IMR-90 (cell line): ENCODE measurements at regions not wholly inside any gene's neighbourhood (a gene's known extent, or its start where the extent isn't known, plus 50 kb on each side); places are given as distances from the start of the nearest gene placed in this dataset.

Experiments
- ATAC-seq: fragments of 200-7000 bp; cut with Tn5 transposase; 2 replicates; pipeline ENCODE4 v1.9.1; 2020; ENCODE audit warnings: low read depth, mild to moderate bottlenecking, moderate library complexity
- BruUV-seq: library from RNA; stranded (reverse); fragments of 400-500 nt; replicated peaks from 2 replicates; lab custom pipeline; 2021; lab: Mats Ljungman, UMichigan
- CTCF ChIA-PET: fragments of 300-600 bp; formaldehyde crosslinking; extraction: SDS; loops from one replicate; lab custom pipeline; 2021; ENCODE audit warnings: antibody characterized with exemption; lab: Yijun Ruan, JAX
- POLR2A ChIA-PET: fragments of 300-600 bp; sonication (Branson Sonifier 250); formaldehyde crosslinking; loops from one replicate; lab custom pipeline; 2022; ENCODE audit warnings: antibody characterized with exemption; ENCODE audit not compliant: unreplicated experiment; lab: Charles Lee
- DNase-seq: peaks from one replicate; pipeline ENCODE4 v3.0.0; 2013
- H2AFZ ChIP-seq: replicated peaks from 2 replicates; pipeline ENCODE3; 2013; ENCODE audit warnings: low read length, mild to moderate bottlenecking; ENCODE audit not compliant: poor library complexity
- H2AK5ac ChIP-seq: 2 replicates; pipeline ENCODE4 v1.6.1; 2013; ENCODE audit warnings: low read depth, low read length, inconsistent platforms
- H2AK9ac ChIP-seq: replicated peaks from 2 replicates; pipeline ENCODE3; 2013; ENCODE audit warnings: mild to moderate bottlenecking, low read depth, low read length, moderate library complexity; ENCODE audit not compliant: poor library complexity
- H2BK120ac ChIP-seq: 2 replicates; pipeline ENCODE4 v1.6.1; 2013; ENCODE audit warnings: low read depth, low read length, inconsistent platforms
- H2BK15ac ChIP-seq: 3 replicates; pipeline ENCODE4 v1.6.1; 2013; ENCODE audit warnings: low read depth, low read length, inconsistent platforms
- H2BK20ac ChIP-seq: 2 replicates; pipeline ENCODE4 v1.6.1; 2013; ENCODE audit warnings: low read depth, mild to moderate bottlenecking, inconsistent platforms, low read length, moderate library complexity
- H2BK5ac ChIP-seq: 2 replicates; pipeline ENCODE4 v1.6.1; 2013; ENCODE audit warnings: mild to moderate bottlenecking, low read depth, low read length, inconsistent platforms; ENCODE audit not compliant: poor library complexity, severe bottlenecking
- H3K14ac ChIP-seq: replicated peaks from 2 replicates; pipeline ENCODE4 v1.6.1; 2013; ENCODE audit warnings: low read depth, low read length, inconsistent platforms
- H3K18ac ChIP-seq: 2 replicates; pipeline ENCODE4 v1.6.1; 2013; ENCODE audit warnings: low read depth, low read length, control low read depth
- H3K23ac ChIP-seq: 2 replicates; pipeline ENCODE4 v1.6.1; 2013; ENCODE audit warnings: low read depth, low read length, inconsistent platforms
- H3K27ac ChIP-seq: 2 replicates; pipeline ENCODE4 v1.5.1; 2013; ENCODE audit warnings: mild to moderate bottlenecking, control low read depth, low read length; ENCODE audit not compliant: insufficient read depth
- H3K27me3 ChIP-seq: 2 replicates; pipeline ENCODE4 v1.6.1; 2013; ENCODE audit warnings: low read length; ENCODE audit not compliant: control insufficient read depth, insufficient read depth
- H3K36me3 ChIP-seq: 2 replicates; pipeline ENCODE4 v1.6.1; 2013; ENCODE audit warnings: low read length, mixed read lengths; ENCODE audit not compliant: control insufficient read depth, insufficient read depth
- H3K4ac ChIP-seq: 2 replicates; pipeline ENCODE4 v1.6.1; 2013; ENCODE audit warnings: low read depth, low read length, inconsistent platforms
- H3K4me1 ChIP-seq: 2 replicates; pipeline ENCODE4 v1.6.1; 2013; ENCODE audit warnings: low read length, mixed read lengths; ENCODE audit not compliant: control insufficient read depth, insufficient read depth
- H3K4me2 ChIP-seq: 2 replicates; pipeline ENCODE4 v1.6.1; 2013; ENCODE audit warnings: low read depth, mild to moderate bottlenecking, control low read depth, low read length, moderate library complexity
- H3K4me3 ChIP-seq: 2 replicates; pipeline ENCODE4 v1.5.1; 2013; ENCODE audit warnings: low read depth, mild to moderate bottlenecking, control low read depth, low read length, moderate library complexity; ENCODE audit not compliant: insufficient read depth
- H3K56ac ChIP-seq: 2 replicates; pipeline ENCODE4 v1.6.1; 2013; ENCODE audit warnings: low read length, inconsistent platforms; ENCODE audit not compliant: insufficient read depth; ENCODE audit errors: extremely low read depth
- H3K79me1 ChIP-seq, 2 experiments: 2 replicates each; pipeline ENCODE4 v1.6.1; 2013; ENCODE audit warnings: low read length in 2 of 2, inconsistent platforms in 1 of 2, low read depth in 1 of 2
- H3K9ac ChIP-seq: 2 replicates; pipeline ENCODE4 v1.6.1; 2013; ENCODE audit warnings: low read depth, low read length, control low read depth
- H3K9me1 ChIP-seq: 2 replicates; pipeline ENCODE4 v1.6.1; 2013; ENCODE audit warnings: low read length, inconsistent platforms; ENCODE audit not compliant: insufficient read depth
- H3K9me3 ChIP-seq: 2 replicates; pipeline ENCODE4 v1.6.1; 2013; ENCODE audit warnings: low read length; ENCODE audit not compliant: control insufficient read depth, insufficient read depth
- H4K20me1 ChIP-seq: 2 replicates; pipeline ENCODE4 v1.6.1; 2013; ENCODE audit warnings: low read length, inconsistent platforms; ENCODE audit not compliant: insufficient read depth
- H4K5ac ChIP-seq: 2 replicates; pipeline ENCODE4 v1.6.1; 2013; ENCODE audit warnings: mild to moderate bottlenecking, low read depth, low read length, control low read depth
- H4K8ac ChIP-seq, 2 experiments: 2 replicates each; pipeline ENCODE4 v1.6.1; 2013; ENCODE audit warnings: low read depth in 2 of 2, low read length in 2 of 2, control low read depth in 1 of 2, inconsistent platforms in 1 of 2
- H4K91ac ChIP-seq: 2 replicates; pipeline ENCODE4 v1.6.1; 2013; ENCODE audit warnings: low read depth, low read length, inconsistent platforms; ENCODE audit not compliant: insufficient read depth
- CEBPB ChIP-seq: IDR thresholded peaks from 2 replicates; pipeline ENCODE4 v1.6.1; 2012; ENCODE audit warnings: low read depth, low read length, improper control_type of control experiment
- ELK1 ChIP-seq: fragments of 150-350 bp; IDR thresholded peaks from 2 replicates; pipeline ENCODE4 v1.6.1; 2016; ENCODE audit warnings: low read depth, mild to moderate bottlenecking, low read length, moderate library complexity, borderline replicate concordance
- FOS ChIP-seq: fragments of 150-350 bp; IDR thresholded peaks from 2 replicates; pipeline ENCODE4 v1.6.1; 2016; ENCODE audit warnings: low read depth, low read length
- MAFK ChIP-seq: IDR thresholded peaks from 2 replicates; pipeline ENCODE4 v1.6.1; 2012; ENCODE audit warnings: low read depth, low read length, improper control_type of control experiment
- MXI1 ChIP-seq: IDR thresholded peaks from 2 replicates; pipeline ENCODE4 v1.6.1; 2012; ENCODE audit warnings: low read depth, mild to moderate bottlenecking, low read length, moderate library complexity, borderline replicate concordance
- NFE2L2 ChIP-seq: fragments of 150-350 bp; IDR thresholded peaks from 2 replicates; pipeline ENCODE4 v1.6.1; 2016; ENCODE audit warnings: low read depth, mild to moderate bottlenecking, low read length
- POLR2A ChIP-seq: IDR thresholded peaks from 2 replicates; pipeline ENCODE4 v1.6.1; 2012; ENCODE audit warnings: mild to moderate bottlenecking, low read depth, low read length
- RAD21 ChIP-seq: IDR thresholded peaks from 2 replicates; pipeline ENCODE4 v1.6.1; 2012; ENCODE audit warnings: low read length, improper control_type of control experiment
- RFX5 ChIP-seq: IDR thresholded peaks from 2 replicates; pipeline ENCODE4 v1.8.0; 2012; ENCODE audit warnings: low read depth, mild to moderate bottlenecking, low read length, moderate library complexity
- WGBS, 2 experiments: methylation state at CpG; one replicate each; pipeline versions ENCODE4 v1.1.5 to v1.1.7; 2013; ENCODE audit warnings: missing lambda C conversion rate in 2 of 2; ENCODE audit not compliant: insufficient read length in 1 of 2; ENCODE audit errors: extremely low coverage in 2 of 2; 5-methylcytosine and 5-hydroxymethylcytosine counted together
- dilution Hi-C: fragments of 300-500 bp; cut with HindIII; formaldehyde crosslinking; loops from one replicate; pipeline ENCODE4 v1.14.3; 2018; ENCODE audit warnings: low sequenced_read_pairs; ENCODE audit not compliant: unreplicated experiment
- in situ Hi-C: fragments of 300-500 bp; cut with MboI; formaldehyde crosslinking; loops from 3 replicates; pipeline ENCODE4 v1.14.3; 2019; ENCODE audit warnings: low sequenced_read_pairs, inconsistent platforms, mixed read lengths
- intact Hi-C: fragments of 100-400 bp; cut with micrococcal nuclease; formaldehyde crosslinking; loops from 2 replicates; pipeline ENCODE4 v1.10.0; 2022

- no peak overlapping the region for H3K4ac ChIP-seq
- H2BK120ac ChIP-seq = no peak overlapping the region
- H3K79me1 ChIP-seq = no peaks in the 10 kb centered on the region
- no peak overlapping the region for H3K18ac ChIP-seq
- no peak overlapping the region for H2BK15ac ChIP-seq
- no peaks in the 10 kb centered on the region for H3K36me3 ChIP-seq
- H4K5ac ChIP-seq = no peak overlapping the region
- no peak overlapping the region for H3K4me2 ChIP-seq
- intact Hi-C loops (no loop called here), in situ Hi-C loops (no loop called here), dilution Hi-C loops (no loop called here)
- WGBS, 2 experiments = no CpG with 5 or more reads among the region's 2 CpGs
- H3K9ac ChIP-seq = no peak overlapping the region
- no peak for DNase-seq
- no peak overlapping the region for H2AFZ ChIP-seq
- H3K14ac ChIP-seq = no peak overlapping the region
- POLR2A ChIA-PET = no interaction called here
- no peak overlapping the region for H4K91ac ChIP-seq
- CTCF ChIA-PET = no interaction called here
- no peak overlapping the region for H3K56ac ChIP-seq
- no peak overlapping the region for H2AK5ac ChIP-seq
- no peak for TF ChIP-seq ELK1
- TF ChIP-seq MXI1 = no peak
- TF ChIP-seq POLR2A = no peak
- TF ChIP-seq RFX5 = no peak
- no peak for TF ChIP-seq MAFK
- TF ChIP-seq RAD21 = no peak
- no peak for TF ChIP-seq NFE2L2
- TF ChIP-seq CEBPB = no peak
- no peak for TF ChIP-seq FOS
- no peaks in the 10 kb centered on the region for H3K9me1 ChIP-seq
- no peak overlapping the region for H2BK20ac ChIP-seq
- H2BK5ac ChIP-seq = no peak overlapping the region
- H3K4me3 ChIP-seq = no peak overlapping the region
- ATAC-seq = no peak
- BruUV-seq = no TSS peak
- H3K9me3 ChIP-seq = no peaks in the 10 kb centered on the region
- no peak overlapping the region for H2AK9ac ChIP-seq
- H3K27ac ChIP-seq = no peak overlapping the region
- no peak overlapping the region for H4K8ac ChIP-seq
- peaks cover 7% of the 10 kb centered on the region; the same call in 1 of the 2 replicates for H3K4me1 ChIP-seq
- H4K20me1 ChIP-seq = no peaks in the 10 kb centered on the region
- H3K27me3 ChIP-seq = no peaks in the 10 kb centered on the region
- H3K23ac ChIP-seq = no peak overlapping the region
Measured at GRCh38 chr18:68504441-68505177, 210.3 kb downstream of the TMX3 start.
